ENCODE measurements at regions not wholly inside any gene's neighbourhood (a gene's known extent, or its start where the extent isn't known, plus 50 kb on each side); places are given as distances from the start of the nearest gene placed in this dataset.

DNA sequence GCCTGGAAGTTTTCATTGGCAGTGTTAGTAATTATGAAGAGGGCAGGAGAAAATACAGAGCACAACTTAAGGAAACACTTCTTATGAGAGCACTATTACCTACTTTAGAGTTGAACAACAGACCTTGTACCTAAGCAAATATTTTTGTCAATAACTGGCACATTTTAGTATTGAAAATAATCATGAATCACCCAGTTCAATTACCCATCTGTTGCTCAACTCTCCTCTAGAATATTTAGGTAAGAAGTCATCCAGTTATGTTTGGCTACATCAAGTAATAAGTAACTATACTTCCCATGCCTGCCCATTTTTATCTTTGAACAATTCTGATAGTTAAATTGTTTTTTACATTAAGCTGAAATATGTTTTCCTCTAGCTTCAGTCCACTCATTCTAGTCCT, 893.4 kb downstream of the DIAPH3 start:
- DNase-seq, result no peak
- no peaks in the 10 kb centered on the region for H3K27me3 ChIP-seq (ENCODE audit: insufficient read depth, low read depth, severe bottlenecking)
- no peak overlapping the region for H3K4me3 ChIP-seq (ENCODE audit: low read depth, low read length)
- H3K36me3 ChIP-seq, result no peaks in the 10 kb centered on the region
- no peak overlapping the region for H3K27ac ChIP-seq
- TF ChIP-seq, protein P1, sequence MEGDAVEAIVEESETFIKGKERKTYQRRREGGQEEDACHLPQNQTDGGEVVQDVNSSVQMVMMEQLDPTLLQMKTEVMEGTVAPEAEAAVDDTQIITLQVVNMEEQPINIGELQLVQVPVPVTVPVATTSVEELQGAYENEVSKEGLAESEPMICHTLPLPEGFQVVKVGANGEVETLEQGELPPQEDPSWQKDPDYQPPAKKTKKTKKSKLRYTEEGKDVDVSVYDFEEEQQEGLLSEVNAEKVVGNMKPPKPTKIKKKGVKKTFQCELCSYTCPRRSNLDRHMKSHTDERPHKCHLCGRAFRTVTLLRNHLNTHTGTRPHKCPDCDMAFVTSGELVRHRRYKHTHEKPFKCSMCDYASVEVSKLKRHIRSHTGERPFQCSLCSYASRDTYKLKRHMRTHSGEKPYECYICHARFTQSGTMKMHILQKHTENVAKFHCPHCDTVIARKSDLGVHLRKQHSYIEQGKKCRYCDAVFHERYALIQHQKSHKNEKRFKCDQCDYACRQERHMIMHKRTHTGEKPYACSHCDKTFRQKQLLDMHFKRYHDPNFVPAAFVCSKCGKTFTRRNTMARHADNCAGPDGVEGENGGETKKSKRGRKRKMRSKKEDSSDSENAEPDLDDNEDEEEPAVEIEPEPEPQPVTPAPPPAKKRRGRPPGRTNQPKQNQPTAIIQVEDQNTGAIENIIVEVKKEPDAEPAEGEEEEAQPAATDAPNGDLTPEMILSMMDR (IDR thresholded peaks at IDR 0.05; ENCODE audit: low read depth, low read length), result no peak
- no peaks in the 10 kb centered on the region for H3K9me3 ChIP-seq (ENCODE audit: severe bottlenecking)

- DNase-seq, result no peak
Observed at GRCh38 chr13:59274958-59275727, 888.6 kb downstream of the DIAPH3 start.

DNA sequence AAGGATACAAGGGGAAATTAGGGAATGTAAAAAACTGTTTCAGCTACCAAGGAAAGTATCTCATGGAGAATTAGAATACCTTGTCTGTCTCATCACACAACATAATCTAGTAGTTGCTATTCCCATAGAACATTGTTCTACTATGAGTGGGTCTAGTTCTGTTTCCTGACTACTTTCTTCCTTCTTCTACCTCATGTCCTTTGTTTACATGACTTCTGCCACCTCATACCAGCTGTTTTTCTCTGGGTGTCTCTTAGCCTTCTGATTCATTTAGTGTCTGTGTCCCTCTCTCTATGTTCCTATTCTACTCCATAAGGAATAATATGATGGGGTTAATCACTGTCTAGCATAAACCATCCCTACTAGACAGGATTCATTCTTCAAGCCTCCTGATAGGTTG, 887.3 kb downstream of the DIAPH3 start:
- DNase-seq, result no peak
- no peak overlapping the region for H3K4me3 ChIP-seq (ENCODE audit: low read depth, low read length)
- no peaks in the 10 kb centered on the region for H3K9me3 ChIP-seq (ENCODE audit: severe bottlenecking)
- H3K36me3 ChIP-seq, result no peaks in the 10 kb centered on the region
- H3K27me3 ChIP-seq (ENCODE audit: insufficient read depth, low read depth, severe bottlenecking), result no peaks in the 10 kb centered on the region
- H3K27ac ChIP-seq, result no peak overlapping the region
- TF ChIP-seq, protein P1 (IDR thresholded peaks at IDR 0.05; ENCODE audit: low read depth, low read length), result no peak

More at GRCh38 chr13:59274958-59275727, 888.6 kb downstream of the DIAPH3 start:
- TF ChIP-seq, protein P1 (IDR thresholded peaks at IDR 0.05; ENCODE audit: low read depth, low read length), result no peak
- no peaks in the 10 kb centered on the region for H3K27me3 ChIP-seq (ENCODE audit: insufficient read depth, low read depth, severe bottlenecking)
- no peak overlapping the region for H3K4me3 ChIP-seq (ENCODE audit: low read depth, low read length)
- H3K27ac ChIP-seq, result no peak overlapping the region
- H3K9me3 ChIP-seq (ENCODE audit: severe bottlenecking), result no peaks in the 10 kb centered on the region
- no peaks in the 10 kb centered on the region for H3K36me3 ChIP-seq

DNA sequence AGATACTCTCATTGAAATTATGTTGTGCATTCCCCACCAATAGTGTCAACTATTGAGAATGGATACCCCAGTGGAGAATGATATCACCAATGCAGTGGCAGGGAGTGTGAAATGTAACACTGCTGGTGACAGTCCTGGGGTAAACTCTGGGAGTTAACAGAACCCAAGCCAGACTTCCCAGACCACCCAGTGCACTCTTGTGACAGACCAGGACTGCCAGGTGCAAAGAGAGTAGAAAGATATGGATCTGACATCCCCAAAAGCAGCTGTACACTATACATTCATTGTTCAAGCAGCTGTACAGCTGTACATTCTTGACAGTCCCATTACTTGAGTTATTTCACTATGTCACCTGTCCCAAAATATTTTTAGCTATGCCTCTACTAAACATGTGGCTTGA, 886.6 kb downstream of the DIAPH3 start:
- TF ChIP-seq, protein P1 (IDR thresholded peaks at IDR 0.05; ENCODE audit: low read depth, low read length), result no peak
- Histone ChIP-seq H3K4me3 (ENCODE audit: low read depth, low read length) (no peak overlapping the region), H3K27ac (no peak overlapping the region), H3K9me3 (ENCODE audit: severe bottlenecking) (no peaks in the 10 kb centered on the region), H3K27me3 (ENCODE audit: insufficient read depth, low read depth, severe bottlenecking) (no peaks in the 10 kb centered on the region), H3K36me3 (no peaks in the 10 kb centered on the region)
- DNase-seq, result no peak

- H3K36me3 ChIP-seq, result no peaks in the 10 kb centered on the region
- TF ChIP-seq, protein P1 (IDR thresholded peaks at IDR 0.05; ENCODE audit: low read depth, low read length), result no peak
- H3K27me3 ChIP-seq (ENCODE audit: insufficient read depth, low read depth, severe bottlenecking), result no peaks in the 10 kb centered on the region
- no peaks in the 10 kb centered on the region for H3K9me3 ChIP-seq (ENCODE audit: severe bottlenecking)
- no peak for DNase-seq
- no peak overlapping the region for H3K4me3 ChIP-seq (ENCODE audit: low read depth, low read length)
- H3K27ac ChIP-seq, result no peak overlapping the region
Observed at GRCh38 chr13:59279028-59279427, 884.7 kb downstream of the DIAPH3 start.

GRCh38 chr13:59279576-59279975, 884.2 kb downstream of the DIAPH3 start:
- Histone ChIP-seq H3K36me3 (no peaks in the 10 kb centered on the region), H3K9me3 (ENCODE audit: severe bottlenecking) (no peaks in the 10 kb centered on the region), H3K27ac (no peak overlapping the region), H3K4me3 (ENCODE audit: low read depth, low read length) (no peak overlapping the region), H3K27me3 (ENCODE audit: insufficient read depth, low read depth, severe bottlenecking) (no peaks in the 10 kb centered on the region)
- TF ChIP-seq, protein P1 (IDR thresholded peaks at IDR 0.05; ENCODE audit: low read depth, low read length), result no peak
- no peak for DNase-seq

Measured in WERI-Rb-1 (cell line).